ENCODE measurements at regions not wholly inside any gene's neighbourhood (a gene's known extent, or its start where the extent isn't known, plus 50 kb on each side); places are given as distances from the start of the nearest gene placed in this dataset.

DNA sequence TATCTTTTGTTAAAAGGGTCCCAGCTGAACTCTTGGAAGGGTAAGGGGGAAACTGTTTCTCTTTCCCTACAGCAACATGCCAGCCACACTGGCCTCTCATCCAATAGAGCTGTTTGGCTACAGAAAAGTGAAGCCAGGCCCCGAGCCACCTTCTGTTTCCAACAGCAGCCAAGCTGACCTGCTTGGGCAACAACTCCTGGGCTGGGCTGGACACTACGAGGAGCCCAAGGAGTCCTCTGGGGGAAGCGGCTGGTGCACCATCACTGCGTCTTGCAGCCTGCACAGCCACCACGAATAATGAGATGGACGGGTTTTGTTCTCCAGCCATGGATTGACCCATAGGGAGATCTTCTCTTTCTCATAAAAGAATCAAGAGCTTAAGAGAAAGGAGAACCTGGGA, 624.9 kb downstream of the NPHP4 start:
- H3K27ac ChIP-seq (ENCODE audit: low read length) = no peak overlapping the region
- no peak overlapping the region for H3K4me3 ChIP-seq (ENCODE audit: low read length)
- no peaks in the 10 kb centered on the region for H3F3A ChIP-seq (ENCODE audit: insufficient read depth, low read length, poor library complexity, severe bottlenecking)
- H3K9me2 ChIP-seq (ENCODE audit: insufficient read depth, low read length) = no peaks in the 10 kb centered on the region
- H3K27me3 ChIP-seq (ENCODE audit: insufficient read depth, low read depth, low read length) = no peaks in the 10 kb centered on the region
- H2AFZ ChIP-seq (ENCODE audit: low read depth, low read length) = no peak overlapping the region
- no peak overlapping the region for H3K9ac ChIP-seq (ENCODE audit: low read length)
- H3K9me3 ChIP-seq (ENCODE audit: low read length) = no peaks in the 10 kb centered on the region
- H3K36me3 ChIP-seq (ENCODE audit: insufficient read depth, low read length) = no peaks in the 10 kb centered on the region
- no peaks in the 10 kb centered on the region for H3K79me2 ChIP-seq (replicated peaks; ENCODE audit: insufficient read depth, low read length)
- H4K20me1 ChIP-seq (ENCODE audit: insufficient read depth) = no peaks in the 10 kb centered on the region
- no peak overlapping the region for H3K4me2 ChIP-seq (ENCODE audit: low read length)
- TF ChIP-seq TAF1 (IDR thresholded peaks at IDR 0.05; ENCODE audit: low read depth) = no peak
- no peak for TF ChIP-seq POLR2AphosphoS5 (IDR thresholded peaks at IDR 0.05)
- TF ChIP-seq, protein P1, sequence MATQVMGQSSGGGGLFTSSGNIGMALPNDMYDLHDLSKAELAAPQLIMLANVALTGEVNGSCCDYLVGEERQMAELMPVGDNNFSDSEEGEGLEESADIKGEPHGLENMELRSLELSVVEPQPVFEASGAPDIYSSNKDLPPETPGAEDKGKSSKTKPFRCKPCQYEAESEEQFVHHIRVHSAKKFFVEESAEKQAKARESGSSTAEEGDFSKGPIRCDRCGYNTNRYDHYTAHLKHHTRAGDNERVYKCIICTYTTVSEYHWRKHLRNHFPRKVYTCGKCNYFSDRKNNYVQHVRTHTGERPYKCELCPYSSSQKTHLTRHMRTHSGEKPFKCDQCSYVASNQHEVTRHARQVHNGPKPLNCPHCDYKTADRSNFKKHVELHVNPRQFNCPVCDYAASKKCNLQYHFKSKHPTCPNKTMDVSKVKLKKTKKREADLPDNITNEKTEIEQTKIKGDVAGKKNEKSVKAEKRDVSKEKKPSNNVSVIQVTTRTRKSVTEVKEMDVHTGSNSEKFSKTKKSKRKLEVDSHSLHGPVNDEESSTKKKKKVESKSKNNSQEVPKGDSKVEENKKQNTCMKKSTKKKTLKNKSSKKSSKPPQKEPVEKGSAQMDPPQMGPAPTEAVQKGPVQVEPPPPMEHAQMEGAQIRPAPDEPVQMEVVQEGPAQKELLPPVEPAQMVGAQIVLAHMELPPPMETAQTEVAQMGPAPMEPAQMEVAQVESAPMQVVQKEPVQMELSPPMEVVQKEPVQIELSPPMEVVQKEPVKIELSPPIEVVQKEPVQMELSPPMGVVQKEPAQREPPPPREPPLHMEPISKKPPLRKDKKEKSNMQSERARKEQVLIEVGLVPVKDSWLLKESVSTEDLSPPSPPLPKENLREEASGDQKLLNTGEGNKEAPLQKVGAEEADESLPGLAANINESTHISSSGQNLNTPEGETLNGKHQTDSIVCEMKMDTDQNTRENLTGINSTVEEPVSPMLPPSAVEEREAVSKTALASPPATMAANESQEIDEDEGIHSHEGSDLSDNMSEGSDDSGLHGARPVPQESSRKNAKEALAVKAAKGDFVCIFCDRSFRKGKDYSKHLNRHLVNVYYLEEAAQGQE (IDR thresholded peaks at IDR 0.05; ENCODE audit: borderline replicate concordance) = no peak
- TF ChIP-seq EZH2 (IDR thresholded peaks at IDR 0.05; ENCODE audit: borderline replicate concordance, insufficient read depth, low read length, poor library complexity, severe bottlenecking) = no peak
- no peak for TF ChIP-seq EP300 (conservative IDR thresholded peaks at IDR 0.05; ENCODE audit: poor library complexity, severe bottlenecking)
- TF ChIP-seq SMC3 (conservative IDR thresholded peaks at IDR 0.05; ENCODE audit: poor library complexity) = no peak
- TF ChIP-seq MXI1 (conservative IDR thresholded peaks at IDR 0.05; ENCODE audit: poor library complexity, severe bottlenecking) = no peak
- TF ChIP-seq RAD21 (conservative IDR thresholded peaks at IDR 0.05) = no peak
- TF ChIP-seq, protein P2, sequence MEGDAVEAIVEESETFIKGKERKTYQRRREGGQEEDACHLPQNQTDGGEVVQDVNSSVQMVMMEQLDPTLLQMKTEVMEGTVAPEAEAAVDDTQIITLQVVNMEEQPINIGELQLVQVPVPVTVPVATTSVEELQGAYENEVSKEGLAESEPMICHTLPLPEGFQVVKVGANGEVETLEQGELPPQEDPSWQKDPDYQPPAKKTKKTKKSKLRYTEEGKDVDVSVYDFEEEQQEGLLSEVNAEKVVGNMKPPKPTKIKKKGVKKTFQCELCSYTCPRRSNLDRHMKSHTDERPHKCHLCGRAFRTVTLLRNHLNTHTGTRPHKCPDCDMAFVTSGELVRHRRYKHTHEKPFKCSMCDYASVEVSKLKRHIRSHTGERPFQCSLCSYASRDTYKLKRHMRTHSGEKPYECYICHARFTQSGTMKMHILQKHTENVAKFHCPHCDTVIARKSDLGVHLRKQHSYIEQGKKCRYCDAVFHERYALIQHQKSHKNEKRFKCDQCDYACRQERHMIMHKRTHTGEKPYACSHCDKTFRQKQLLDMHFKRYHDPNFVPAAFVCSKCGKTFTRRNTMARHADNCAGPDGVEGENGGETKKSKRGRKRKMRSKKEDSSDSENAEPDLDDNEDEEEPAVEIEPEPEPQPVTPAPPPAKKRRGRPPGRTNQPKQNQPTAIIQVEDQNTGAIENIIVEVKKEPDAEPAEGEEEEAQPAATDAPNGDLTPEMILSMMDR (IDR thresholded peaks at IDR 0.05; ENCODE audit: poor library complexity, severe bottlenecking) = no peak

- Histone ChIP-seq H3K27me3 (ENCODE audit: insufficient read depth, low read depth, low read length) (no peaks in the 10 kb centered on the region), H3K9me3 (ENCODE audit: low read length) (no peaks in the 10 kb centered on the region), H3K79me2 (replicated peaks; ENCODE audit: insufficient read depth, low read length) (no peaks in the 10 kb centered on the region), H2AFZ (ENCODE audit: low read depth, low read length) (no peak overlapping the region), H3K9ac (ENCODE audit: low read length) (no peak overlapping the region), H3K4me3 (ENCODE audit: low read length) (no peak overlapping the region), H3K27ac (ENCODE audit: low read length) (no peak overlapping the region), H3K9me2 (ENCODE audit: insufficient read depth, low read length) (no peaks in the 10 kb centered on the region), H3K4me2 (ENCODE audit: low read length) (no peak overlapping the region), H3F3A (ENCODE audit: insufficient read depth, low read length, poor library complexity, severe bottlenecking) (no peaks in the 10 kb centered on the region), H3K36me3 (ENCODE audit: insufficient read depth, low read length) (no peaks in the 10 kb centered on the region), H4K20me1 (ENCODE audit: insufficient read depth) (no peaks in the 10 kb centered on the region)
- TF ChIP-seq EZH2 (IDR thresholded peaks at IDR 0.05; ENCODE audit: borderline replicate concordance, insufficient read depth, low read length, poor library complexity, severe bottlenecking) (no peak), RAD21 (conservative IDR thresholded peaks at IDR 0.05) (no peak), EP300 (conservative IDR thresholded peaks at IDR 0.05; ENCODE audit: poor library complexity, severe bottlenecking) (no peak), SMC3 (conservative IDR thresholded peaks at IDR 0.05; ENCODE audit: poor library complexity) (no peak), TAF1 (IDR thresholded peaks at IDR 0.05; ENCODE audit: low read depth) (no peak), POLR2AphosphoS5 (IDR thresholded peaks at IDR 0.05) (no peak), MXI1 (conservative IDR thresholded peaks at IDR 0.05; ENCODE audit: poor library complexity, severe bottlenecking) (no peak)
- TF ChIP-seq, protein P2 (IDR thresholded peaks at IDR 0.05; ENCODE audit: poor library complexity, severe bottlenecking) = no peak
- TF ChIP-seq, protein P1 (IDR thresholded peaks at IDR 0.05; ENCODE audit: borderline replicate concordance) = no peak
These were observed 626.5 kb downstream of the NPHP4 start for GRCh38 chr1:5365751-5366150.
